ENCODE measurements at regions not wholly inside any gene's neighbourhood (a gene's known extent, or its start where the extent isn't known, plus 50 kb on each side); places are given as distances from the start of the nearest gene placed in this dataset.

DNA sequence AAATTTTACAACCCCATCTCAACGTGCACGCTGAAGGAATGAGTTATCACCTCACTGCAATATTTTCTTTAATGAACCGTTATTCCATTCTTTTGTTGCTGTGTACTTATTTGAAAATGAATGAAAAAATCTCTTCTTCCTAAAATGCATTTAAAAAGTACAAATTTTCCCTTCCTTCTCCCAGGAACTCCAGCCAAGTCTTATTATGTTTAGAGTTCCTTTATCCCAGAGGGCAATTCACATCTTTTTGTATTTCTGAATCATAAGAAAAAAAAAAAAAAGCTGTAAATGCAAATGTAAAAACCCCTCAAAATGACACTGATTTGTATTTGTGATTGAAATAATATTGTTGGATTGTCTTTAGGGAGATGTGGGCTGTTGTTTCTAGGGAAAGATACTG lies 2194.3 kb upstream of the CELF4 start:
- no peak for DNase-seq (ENCODE audit: low read depth in 3 of 3)

DNA sequence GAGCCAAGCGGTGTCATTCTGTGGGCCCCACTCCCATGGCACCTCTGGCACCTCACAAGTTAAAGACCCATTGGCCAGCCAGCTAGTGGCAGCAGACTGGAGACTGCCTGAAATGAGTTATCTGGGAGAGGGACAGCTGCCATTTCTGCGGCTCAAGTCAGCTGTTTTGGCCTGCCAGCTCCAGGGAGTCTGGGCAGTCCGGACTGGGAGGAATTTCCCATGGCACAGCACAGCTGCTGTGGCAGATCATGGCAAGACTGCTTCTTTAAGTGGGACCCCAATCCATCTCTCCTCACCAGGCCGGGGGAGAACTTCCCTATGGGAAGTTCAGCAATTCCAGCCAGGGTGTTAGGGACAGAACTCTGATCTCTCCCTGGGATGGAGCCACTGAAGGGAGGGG lies 2187.6 kb upstream of the CELF4 start:
- DNase-seq (ENCODE audit: low read depth in 3 of 3), result no peak

DNA sequence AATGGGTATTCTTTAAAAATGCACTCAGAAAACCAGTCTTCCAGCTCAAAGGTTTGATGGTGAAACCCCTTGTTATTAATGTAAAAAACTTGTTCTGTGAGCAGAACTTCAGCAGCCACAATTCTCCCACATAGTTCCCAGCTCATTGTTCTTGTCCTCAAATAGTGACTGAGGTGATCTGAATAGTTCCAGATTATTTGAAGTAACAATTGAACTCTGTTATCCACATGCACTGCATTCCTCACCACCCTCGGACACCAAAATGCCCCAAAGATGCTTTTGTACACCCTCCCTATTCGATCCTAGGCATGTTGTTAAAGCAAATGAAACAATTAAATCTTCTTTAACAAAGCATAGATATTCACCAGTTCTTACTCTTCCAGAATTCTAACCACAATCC lies 2186.8 kb upstream of the CELF4 start:
- no peak for DNase-seq (ENCODE audit: low read depth in 3 of 3)

DNA sequence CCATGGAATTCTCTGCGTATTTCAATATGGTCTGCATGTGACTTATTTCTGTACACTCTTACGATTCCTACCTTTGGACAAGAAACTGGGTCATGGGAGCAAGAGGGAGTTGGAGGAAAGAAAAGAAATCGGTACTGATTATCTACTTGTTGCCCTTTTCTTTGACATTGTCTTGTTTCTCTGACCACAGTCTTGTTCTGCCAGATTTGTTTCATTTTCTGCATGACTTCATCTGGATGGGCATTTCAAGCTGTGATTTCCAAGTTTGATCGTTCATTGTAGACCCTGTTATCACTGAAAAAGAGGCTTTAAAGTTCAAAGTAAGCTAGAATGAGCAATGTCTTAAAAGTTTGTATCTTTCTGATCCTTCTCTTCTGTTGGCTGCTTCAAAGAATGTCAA lies 2186.3 kb upstream of the CELF4 start:
- DNase-seq (ENCODE audit: low read depth in 3 of 3), result no peak

DNA sequence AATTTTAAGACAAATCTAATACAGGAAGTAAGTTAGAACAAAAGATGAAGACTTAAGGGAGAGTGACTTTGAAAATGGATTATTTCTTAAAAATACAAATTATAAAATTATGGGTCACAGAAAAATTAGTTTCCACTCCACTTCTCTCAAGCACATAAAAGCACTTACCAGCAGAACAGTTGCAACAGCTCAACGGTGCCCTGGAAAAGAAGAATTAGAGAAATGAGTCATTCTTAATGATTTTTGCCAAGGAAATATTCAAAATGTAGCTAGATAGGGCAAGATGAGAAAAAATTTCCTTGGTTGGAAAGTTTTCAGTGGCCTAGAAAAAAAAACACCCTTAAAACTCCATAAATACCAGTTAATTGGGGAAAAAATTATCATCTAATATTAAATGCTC lies 2185.6 kb upstream of the CELF4 start:
- DNase-seq (ENCODE audit: low read depth in 3 of 3), result no peak

DNA sequence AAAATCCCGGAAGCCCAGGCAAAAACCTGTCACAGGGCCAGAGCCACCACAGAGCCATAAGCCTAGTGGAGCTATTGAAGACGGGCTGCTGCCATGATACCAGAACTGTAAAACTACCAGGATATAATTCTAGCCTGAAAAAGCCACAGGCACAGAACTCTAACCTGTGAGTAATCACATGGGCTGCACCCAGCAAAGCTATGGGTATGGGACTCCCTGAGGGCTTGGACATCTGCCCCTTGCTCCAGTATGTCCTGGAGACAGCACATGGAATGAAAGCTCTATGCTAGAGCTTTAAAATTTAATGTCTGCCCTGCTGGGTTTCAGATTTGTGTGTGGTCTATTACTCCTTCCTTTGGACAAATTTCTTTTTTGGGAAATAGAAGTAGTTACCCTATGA lies 2183.6 kb upstream of the CELF4 start:
- no peak for DNase-seq (ENCODE audit: low read depth in 3 of 3)

DNA sequence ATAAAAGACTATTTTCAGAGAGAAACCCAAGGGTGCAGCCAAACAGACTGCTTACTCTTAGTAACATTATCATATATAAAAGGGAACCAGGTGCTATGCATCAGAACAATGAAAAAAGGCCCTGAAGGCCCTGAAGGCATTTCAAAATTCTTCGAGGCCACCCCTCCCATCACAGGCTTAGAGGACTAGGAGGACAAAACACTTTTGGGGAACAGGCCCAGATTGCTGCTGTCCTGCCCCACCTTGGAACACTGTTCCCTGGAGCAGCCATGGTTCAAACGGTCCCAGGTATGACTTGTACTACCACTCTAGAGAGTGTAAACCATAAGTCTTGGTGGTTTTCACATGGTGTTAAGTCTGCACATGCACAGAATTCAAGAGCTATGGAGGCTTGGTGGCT lies 2183.1 kb upstream of the CELF4 start:
- no peak for DNase-seq (ENCODE audit: low read depth in 3 of 3)

DNA sequence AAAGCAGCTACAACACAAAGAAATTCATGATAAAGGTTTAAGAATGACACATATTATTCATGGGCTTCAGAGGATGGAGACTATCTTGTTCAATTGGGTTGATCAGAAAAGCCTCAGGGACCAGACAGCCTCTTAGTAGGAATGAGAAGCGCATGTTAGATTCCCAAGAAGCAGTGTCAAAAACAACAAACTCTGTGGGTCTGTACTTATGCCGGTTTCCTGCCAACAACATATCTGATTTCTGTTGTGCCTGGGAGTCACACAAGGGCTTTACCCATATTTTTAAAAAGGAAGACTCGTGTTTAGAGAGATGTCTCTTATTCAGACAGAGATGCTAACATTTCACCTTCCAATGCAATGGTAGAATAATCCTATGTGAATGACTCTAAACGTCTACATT lies 2180.6 kb upstream of the CELF4 start:
- DNase-seq (ENCODE audit: low read depth in 3 of 3), result no peak

DNA sequence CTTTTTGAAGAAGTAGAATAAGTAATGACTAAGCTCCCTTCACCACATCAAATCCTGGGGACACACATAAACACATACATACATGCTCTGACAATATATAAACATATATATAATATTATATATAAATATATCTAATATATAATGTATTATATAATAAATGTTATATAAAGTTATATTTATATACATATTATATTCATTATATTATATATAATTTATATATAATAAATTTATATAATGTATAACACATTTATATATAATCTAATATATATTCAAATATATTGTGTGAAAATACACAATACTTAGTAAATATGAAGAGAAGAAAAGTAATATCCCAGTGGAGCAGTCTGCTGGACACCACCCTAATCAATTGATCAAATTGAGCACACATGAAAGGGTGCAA lies 2177.9 kb upstream of the CELF4 start:
- DNase-seq (ENCODE audit: low read depth in 3 of 3), result no peak

DNA sequence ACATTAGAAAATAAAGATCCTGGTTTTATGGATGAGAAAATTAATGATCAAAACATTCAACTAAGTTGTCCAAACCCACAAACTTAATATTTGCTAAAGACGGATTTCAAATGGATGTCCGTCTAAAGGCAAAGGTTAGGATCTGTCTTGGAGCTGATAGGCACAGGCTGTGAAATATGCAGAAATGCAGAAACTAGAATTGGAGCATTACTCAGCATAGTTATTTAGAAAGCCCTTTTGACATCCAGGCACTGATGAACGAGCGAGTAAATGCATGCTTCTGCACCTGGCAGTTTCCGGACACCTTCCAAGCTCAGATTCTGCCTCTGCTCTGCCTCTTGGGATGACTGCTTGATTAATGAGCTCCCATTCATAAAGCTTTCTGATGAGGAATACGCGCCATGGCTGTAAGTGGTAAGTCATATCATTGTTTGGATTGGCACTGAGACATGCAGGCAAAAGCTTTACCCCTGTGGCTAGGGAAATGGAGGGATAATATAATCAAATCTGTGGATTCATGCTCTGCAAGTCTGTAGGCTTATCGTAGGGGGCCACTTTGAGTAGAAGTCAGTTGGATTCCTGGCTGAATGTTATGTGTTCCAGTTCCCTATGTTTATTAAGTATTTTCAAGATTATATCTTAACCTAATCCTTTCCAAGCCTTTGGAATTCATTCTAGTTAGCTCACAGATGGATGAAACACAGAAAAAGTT lies 2176.3 kb upstream of the CELF4 start:
- no peak for DNase-seq (ENCODE audit: low read depth in 3 of 3)

DNA sequence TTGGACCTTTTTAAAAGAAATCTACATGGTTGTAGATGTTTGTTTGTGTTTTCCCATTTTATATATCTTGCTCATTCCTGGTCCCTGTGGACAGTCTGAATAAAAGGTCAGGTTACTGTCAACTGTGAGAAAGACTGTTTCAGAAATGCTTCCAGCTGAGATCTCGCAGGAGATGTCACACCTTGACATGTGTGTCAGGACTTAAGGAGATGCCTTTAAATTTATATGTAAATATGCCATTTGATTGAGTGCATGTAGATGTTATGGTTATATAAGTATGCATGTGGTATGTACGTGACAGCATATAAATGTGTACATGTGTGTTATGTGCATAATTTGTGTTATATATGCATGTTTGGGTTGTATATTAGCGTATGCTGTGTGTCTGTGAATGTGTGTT lies 2172.3 kb upstream of the CELF4 start:
- DNase-seq (ENCODE audit: low read depth in 3 of 3), result no peak

DNA sequence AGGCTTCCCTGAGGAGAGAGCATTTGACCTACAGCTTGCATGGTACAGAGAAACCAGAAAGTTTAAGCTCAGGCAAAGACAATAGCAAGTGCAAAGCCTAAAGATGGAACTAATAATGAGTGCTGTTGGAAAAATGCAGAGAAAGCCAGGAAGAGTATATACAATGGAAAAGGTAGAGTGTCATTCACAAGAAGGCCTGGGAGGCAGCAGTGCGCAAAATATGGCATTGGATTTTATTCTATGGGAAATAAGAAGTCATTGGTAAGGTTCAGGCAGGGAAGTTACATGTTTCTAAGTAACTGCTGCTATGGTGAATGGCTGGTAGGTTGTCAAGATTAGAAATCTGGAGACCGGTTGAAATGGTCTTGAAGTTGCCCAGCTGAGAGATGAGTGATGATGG lies 2167.3 kb upstream of the CELF4 start:
- no peak for DNase-seq (ENCODE audit: low read depth in 3 of 3)

DNA sequence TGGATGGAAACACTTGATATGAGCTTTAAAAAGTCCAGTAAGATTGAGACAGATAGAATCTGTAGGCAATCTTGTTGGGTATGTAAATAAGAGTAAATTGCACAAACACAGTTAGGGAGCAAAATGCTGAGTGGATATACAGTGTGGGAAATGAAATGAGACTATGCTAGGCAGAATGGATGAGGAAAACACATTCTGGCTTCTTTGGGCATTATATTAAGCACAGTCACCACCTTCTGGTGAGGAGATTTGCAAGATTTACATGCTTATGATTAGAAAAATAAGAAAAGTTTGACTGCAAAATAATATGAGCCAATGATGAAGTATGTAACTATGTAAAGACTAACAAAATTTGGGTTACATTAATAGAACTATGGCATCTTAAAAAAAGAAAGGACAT lies 2165.0 kb upstream of the CELF4 start:
- DNase-seq (ENCODE audit: low read depth in 3 of 3), result no peak

DNA sequence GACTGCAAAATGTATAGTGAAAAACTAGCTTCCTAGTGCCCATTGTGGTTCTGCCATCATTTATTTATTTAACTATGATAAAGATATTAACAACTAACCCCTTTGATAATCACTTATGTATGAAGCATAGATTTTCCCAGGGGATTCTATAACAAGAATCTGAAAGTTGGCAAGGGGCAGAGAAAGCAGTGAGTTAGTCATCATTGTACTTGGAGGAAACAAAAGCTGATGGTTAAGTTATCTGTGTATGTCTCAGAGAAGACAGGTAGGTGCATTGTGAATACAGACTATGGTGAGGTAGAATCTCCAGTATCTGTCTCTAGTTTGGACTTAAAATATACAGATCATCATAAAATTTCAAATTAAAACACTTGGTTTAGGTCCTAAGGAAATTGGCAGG lies 2159.1 kb upstream of the CELF4 start:
- no peak for DNase-seq (ENCODE audit: low read depth in 3 of 3)

DNA sequence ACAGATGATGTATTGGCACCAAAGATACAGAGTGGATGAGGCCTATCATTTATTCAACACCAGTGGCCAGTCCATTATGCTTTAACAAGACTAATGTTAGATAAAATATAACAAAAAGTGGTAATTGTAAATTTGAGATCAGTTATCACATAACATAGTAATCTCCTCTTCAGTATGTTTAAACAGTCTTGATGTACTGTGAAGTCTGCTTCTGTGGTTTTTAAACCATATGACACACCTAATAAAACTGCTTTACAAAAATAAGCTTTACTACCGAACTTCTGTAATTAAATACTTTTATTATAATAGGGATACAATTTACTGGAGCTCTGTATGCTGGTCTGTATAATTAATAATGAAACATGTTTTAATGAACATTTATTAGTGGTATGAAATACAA lies 2156.1 kb upstream of the CELF4 start:
- DNase-seq (ENCODE audit: low read depth in 3 of 3), result no peak

DNA sequence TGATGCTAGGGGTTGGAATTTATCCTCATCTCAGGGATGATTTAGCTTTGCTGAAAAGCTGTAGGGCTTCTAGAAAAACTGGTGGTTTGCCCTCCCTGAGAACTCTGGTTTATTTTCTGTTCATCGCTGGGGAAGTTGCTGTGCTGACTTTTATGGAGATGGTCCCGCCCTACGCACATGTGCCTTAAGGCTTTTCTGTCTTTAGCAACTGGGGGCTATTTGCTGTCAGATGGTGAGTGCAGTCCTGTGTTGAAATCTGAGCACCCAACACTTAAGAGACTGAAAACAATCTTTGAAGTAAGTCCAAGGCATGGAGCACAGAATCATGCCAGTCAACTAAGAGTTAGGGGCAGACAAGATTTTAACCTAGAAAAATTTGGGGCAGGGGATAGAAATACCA lies 2148.4 kb upstream of the CELF4 start:
- DNase-seq (ENCODE audit: low read depth in 3 of 3), result no peak

DNA sequence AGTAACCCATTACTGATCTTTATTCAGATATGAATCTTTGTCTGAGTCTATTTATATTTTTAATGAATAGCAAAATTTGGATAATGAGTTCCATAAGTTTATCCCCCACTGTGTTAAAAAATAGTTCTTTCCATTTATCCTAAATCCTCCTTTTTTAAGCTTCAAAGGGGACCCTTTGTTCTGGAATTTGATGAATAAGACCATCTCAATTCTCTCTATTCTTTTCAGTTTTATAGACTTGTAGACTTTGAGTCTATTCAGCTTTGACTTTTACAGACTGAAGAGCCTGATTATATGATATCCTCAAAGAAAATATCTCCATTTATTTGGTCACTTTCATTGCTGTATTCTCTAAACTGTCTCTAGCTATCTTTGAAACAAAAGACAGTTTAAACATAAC lies 2146.1 kb upstream of the CELF4 start:
- DNase-seq (ENCODE audit: low read depth in 3 of 3), result no peak

DNA sequence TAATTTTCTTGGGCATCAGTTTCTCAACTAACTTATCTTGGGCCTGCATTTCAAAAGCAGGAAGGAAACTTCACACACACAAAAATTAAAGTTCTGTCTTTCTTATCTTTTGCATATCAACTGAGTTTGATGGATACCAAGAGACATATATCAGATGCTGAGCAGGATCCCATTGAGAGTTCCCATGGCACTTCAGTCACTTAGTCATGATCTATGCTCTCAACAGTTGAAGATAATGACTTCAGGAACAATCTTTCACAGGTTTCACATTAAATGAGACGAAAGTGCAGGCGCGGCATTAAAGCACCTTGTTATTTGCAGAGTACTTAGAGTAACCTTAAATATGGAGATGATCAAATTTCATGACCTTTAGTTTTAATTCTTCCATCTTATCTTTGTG lies 2139.8 kb upstream of the CELF4 start:
- no peak for DNase-seq (ENCODE audit: low read depth in 3 of 3)

DNA sequence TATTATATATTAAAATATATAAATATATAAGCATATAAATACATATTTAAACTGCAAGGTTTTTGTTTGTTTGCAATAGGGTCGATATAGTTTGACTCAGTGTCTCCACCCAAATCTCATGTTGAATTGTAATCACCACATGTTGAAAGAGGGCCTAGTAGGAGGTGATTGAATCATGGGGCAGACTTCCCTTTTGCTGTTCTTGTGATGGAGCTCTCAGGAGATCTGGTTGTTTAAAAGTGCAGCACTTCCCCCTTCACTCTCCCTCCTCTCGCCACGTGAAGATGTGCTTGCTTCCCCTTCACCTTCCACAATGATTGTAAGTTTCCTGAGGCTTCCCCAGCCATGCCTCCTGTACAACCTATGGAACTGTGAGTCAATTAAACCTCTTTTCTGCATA lies 2137.3 kb upstream of the CELF4 start:
- DNase-seq (ENCODE audit: low read depth in 3 of 3), result no peak

DNA sequence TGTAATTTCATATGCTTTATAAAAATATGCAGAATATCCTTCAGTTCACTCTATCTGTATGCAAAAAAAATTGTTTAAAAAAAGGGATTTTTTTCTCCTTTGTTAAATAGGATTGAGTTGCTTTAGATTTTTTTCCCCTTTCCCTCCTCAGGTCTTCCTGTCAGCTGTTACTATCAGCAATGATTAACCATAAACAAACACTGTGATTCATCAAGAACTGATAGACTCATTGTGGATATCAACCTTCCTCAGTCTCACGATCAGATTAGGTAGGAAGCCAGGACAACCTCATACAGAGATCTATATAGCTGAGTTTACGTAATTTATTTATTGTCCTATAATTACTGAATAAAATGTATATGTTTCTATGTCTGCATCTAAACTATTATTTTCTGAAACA lies 2136.2 kb upstream of the CELF4 start:
- no peak for DNase-seq (ENCODE audit: low read depth in 3 of 3)

DNA sequence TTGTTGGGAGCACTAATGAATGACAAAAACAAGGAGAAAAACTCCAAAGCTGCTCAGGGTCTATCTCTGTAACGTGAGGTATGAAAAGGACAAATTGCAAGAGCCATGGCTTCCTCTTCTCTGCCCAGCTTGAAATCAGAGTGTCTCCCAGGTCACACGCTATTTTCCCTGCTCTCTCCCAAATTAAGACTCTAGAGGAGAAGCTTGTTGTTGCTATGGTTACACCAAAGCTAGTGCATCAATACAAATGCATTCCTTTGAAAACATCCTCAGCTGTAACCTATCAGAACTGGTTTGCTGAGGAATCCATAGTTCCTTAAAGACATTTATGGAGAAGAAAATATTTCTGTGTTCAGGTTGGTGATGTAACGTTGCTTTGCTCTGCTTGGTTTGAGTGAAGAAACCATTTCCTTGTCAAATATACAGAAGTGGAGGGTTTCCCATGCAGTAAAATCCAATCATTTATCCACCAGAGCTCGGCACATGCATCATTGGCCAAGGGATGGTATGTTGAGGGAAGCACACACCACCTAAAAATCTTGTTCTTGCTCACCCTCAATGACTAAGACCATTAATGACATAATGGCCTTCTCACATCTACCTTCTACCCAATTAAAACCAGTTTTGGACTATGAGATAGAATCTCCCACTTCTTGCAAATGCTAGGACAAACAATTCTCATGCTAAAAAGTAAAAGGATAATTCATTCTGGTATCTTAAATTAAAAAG lies 2135.6 kb upstream of the CELF4 start:
- no peak for DNase-seq (ENCODE audit: low read depth in 3 of 3)

DNA sequence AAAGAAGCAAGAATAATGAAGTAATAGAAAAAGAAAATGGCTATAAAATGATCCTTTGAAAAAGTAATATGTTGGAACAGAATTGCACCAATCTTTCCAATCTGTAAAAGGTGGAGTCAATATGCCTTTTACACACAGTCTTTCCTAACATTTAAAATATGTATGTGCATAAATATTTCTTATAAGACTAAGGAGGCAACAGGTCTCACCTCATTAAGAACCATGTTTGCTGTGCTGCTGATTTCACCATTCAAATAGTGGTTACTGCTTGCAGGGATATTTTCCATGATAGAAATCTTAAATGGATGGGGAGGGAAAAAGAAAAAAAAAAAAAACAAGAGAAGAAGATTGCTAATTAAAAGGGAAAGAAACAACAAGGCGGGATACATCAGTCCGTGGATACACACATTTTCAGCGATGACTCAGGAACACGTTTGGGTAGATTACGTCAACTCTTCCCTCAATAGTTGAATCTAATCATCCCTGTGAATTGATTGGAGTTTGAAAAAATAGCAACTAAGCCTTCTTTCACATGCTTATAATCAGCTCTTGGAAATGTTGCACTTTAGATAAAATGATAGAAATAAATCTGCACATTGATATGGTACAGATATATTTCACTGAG lies 2133.9 kb upstream of the CELF4 start:
- no peak for DNase-seq (ENCODE audit: low read depth in 3 of 3)

DNA sequence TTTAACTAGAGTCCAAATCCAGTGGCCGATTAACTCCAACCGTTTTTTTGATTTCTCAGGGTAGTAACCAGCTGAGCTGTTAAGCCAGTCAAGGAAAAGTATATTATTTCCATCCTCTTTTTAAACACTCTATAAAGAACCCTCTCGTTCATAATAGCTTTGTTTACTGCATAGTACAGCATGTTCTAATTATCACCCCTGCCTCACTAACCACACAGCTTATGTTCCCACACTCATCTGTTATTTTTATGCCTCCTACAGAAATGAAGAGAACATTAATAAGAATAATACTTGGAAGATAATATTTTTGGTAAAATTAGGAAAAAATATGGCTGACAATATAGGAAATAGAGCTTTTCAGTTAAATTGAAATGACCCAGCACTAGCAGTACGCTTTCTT lies 2132.8 kb upstream of the CELF4 start:
- DNase-seq (ENCODE audit: low read depth in 3 of 3), result no peak

Measured in stimulated activated CD4-positive, alpha-beta T cell treated with anti-CD3 and anti-CD28 coated beads, TNF-alpha, amount 100 ng/mL, for 48 hours (primary cell).